ENCODE measurements at regions not wholly inside any gene's neighbourhood (a gene's known extent, or its start where the extent isn't known, plus 50 kb on each side); places are given as distances from the start of the nearest gene placed in this dataset.

GRCh38 chr16:64846966-64847365 lies 274.9 kb downstream of the CDH11 start:
- no peak for TF ChIP-seq POLR2AphosphoS5 (IDR thresholded peaks at IDR 0.05)
- TF ChIP-seq CTCF (IDR thresholded peaks at IDR 0.05) = no peak
- no peak for TF ChIP-seq POLR2A (IDR thresholded peaks at IDR 0.05)

All from stomach (tissue), 4 donors.